ENCODE measurements at regions not wholly inside any gene's neighbourhood (a gene's known extent, or its start where the extent isn't known, plus 50 kb on each side); places are given as distances from the start of the nearest gene placed in this dataset.

DNA sequence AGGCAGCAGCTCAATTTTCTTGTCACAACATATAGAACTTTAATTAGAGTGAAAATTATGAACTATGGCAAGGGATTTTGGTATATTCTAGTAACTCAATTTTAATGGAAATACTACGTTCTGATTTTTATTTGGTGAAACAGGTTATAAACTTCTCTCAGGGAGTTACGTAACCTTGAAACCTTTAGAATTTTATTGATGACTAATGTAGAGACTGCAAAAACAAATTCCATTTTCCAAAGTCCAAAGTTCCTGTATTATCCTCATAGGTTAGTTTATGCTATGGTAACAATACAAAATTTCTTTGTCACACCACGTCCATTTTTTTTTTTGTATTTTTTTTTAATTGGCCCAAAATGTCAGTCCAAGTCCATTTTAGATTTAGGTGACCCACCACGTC lies 185.7 kb downstream of the KLF5 start:
- CTCF ChIA-PET, result no interaction called here
- BruUV-seq (replicated peaks), result no TSS peak
- DNase-seq (ENCODE audit: low read depth, low spot score), result no peak
- H3K36me3 ChIP-seq (ENCODE audit: control insufficient read depth, insufficient read depth, low read length), result no peaks in the 10 kb centered on the region
- no peaks in the 10 kb centered on the region for H3K9me3 ChIP-seq (ENCODE audit: control insufficient read depth, insufficient read depth, low read depth, low read length)
- POLR2A ChIA-PET, result no interaction called here
- ATAC-seq, result no peak
- intact Hi-C loops (cut with micrococcal nuclease; ENCODE audit: unreplicated experiment) (no loop called here), in situ Hi-C loops (cut with HindIII; ENCODE audit: low pct_unique_long_range_greater_than_20kb, low sequenced_read_pairs) (no loop called here)
- H3K4me1 ChIP-seq (ENCODE audit: control insufficient read depth, insufficient read depth, low read length), result no peaks in the 10 kb centered on the region
- H3K27me3 ChIP-seq (ENCODE audit: control insufficient read depth, insufficient read depth, low read length), result no peaks in the 10 kb centered on the region
- no peak overlapping the region for H3K27ac ChIP-seq (ENCODE audit: low read length)
- no peak overlapping the region for H3K4me3 ChIP-seq (ENCODE audit: low read depth in 2 of 2, low read length in 2 of 2)
- TF ChIP-seq TCF7L2 (IDR thresholded peaks at IDR 0.05; ENCODE audit: low read depth, low read length) (no peak), POLR2AphosphoS5 (IDR thresholded peaks at IDR 0.05; ENCODE audit: low read depth, low read length) (no peak), SIN3A (IDR thresholded peaks at IDR 0.05; ENCODE audit: borderline replicate concordance, insufficient read depth, low read depth, low read length) (no peak)

DNA sequence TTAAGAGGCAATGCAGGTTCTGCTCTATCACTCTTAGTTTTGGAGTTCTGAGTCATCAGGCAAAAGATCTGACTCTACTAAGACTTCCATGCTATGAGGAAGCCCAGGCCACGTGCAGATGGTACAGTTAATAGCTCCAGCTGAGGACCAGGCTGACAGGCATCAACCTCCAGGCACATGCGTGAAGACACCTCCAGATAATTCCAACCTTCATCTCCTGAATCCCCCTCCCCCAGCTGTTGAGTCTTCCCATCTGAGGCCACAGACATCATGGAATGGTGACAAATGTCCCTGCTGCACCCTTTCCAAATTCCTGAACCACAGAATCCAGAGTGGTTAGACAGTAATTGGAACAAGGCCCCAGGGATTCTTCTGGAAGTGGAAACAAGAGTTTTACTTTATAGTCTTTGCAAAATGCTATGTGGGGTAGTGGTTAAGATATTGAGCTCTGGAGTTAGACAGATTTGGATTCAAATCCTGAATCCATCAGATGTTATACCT lies 183.8 kb downstream of the KLF5 start:
- no peaks in the 10 kb centered on the region for H3K36me3 ChIP-seq (ENCODE audit: control insufficient read depth, insufficient read depth, low read length)
- in situ Hi-C loops (cut with HindIII; ENCODE audit: low pct_unique_long_range_greater_than_20kb, low sequenced_read_pairs), result no loop called here
- no peak for ATAC-seq

More for the DNA sequence above, 183.8 kb downstream of the KLF5 start:
- DNase-seq (ENCODE audit: low read depth, low spot score), result no peak
- Histone ChIP-seq H3K27me3 (ENCODE audit: control insufficient read depth, insufficient read depth, low read length) (no peaks in the 10 kb centered on the region), H3K9me3 (ENCODE audit: control insufficient read depth, insufficient read depth, low read depth, low read length) (no peaks in the 10 kb centered on the region), H3K4me3 (ENCODE audit: low read depth in 2 of 2, low read length in 2 of 2) (no peak overlapping the region), H3K27ac (ENCODE audit: low read length) (no peak overlapping the region), H3K4me1 (ENCODE audit: control insufficient read depth, insufficient read depth, low read length) (no peaks in the 10 kb centered on the region)
- POLR2A ChIA-PET, result no interaction called here
- BruUV-seq (replicated peaks), result no TSS peak
- TF ChIP-seq, protein P1, sequence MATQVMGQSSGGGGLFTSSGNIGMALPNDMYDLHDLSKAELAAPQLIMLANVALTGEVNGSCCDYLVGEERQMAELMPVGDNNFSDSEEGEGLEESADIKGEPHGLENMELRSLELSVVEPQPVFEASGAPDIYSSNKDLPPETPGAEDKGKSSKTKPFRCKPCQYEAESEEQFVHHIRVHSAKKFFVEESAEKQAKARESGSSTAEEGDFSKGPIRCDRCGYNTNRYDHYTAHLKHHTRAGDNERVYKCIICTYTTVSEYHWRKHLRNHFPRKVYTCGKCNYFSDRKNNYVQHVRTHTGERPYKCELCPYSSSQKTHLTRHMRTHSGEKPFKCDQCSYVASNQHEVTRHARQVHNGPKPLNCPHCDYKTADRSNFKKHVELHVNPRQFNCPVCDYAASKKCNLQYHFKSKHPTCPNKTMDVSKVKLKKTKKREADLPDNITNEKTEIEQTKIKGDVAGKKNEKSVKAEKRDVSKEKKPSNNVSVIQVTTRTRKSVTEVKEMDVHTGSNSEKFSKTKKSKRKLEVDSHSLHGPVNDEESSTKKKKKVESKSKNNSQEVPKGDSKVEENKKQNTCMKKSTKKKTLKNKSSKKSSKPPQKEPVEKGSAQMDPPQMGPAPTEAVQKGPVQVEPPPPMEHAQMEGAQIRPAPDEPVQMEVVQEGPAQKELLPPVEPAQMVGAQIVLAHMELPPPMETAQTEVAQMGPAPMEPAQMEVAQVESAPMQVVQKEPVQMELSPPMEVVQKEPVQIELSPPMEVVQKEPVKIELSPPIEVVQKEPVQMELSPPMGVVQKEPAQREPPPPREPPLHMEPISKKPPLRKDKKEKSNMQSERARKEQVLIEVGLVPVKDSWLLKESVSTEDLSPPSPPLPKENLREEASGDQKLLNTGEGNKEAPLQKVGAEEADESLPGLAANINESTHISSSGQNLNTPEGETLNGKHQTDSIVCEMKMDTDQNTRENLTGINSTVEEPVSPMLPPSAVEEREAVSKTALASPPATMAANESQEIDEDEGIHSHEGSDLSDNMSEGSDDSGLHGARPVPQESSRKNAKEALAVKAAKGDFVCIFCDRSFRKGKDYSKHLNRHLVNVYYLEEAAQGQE (IDR thresholded peaks at IDR 0.05; ENCODE audit: insufficient read depth in 1 of 2, low read depth in 2 of 2, low read length in 1 of 2), result no peak
- TF ChIP-seq POLR2AphosphoS5 (IDR thresholded peaks at IDR 0.05; ENCODE audit: low read depth, low read length) (no peak), SIN3A (IDR thresholded peaks at IDR 0.05; ENCODE audit: borderline replicate concordance, insufficient read depth, low read depth, low read length) (no peak), TCF7L2 (IDR thresholded peaks at IDR 0.05; ENCODE audit: low read depth, low read length) (no peak)
- TF ChIP-seq, protein P2, sequence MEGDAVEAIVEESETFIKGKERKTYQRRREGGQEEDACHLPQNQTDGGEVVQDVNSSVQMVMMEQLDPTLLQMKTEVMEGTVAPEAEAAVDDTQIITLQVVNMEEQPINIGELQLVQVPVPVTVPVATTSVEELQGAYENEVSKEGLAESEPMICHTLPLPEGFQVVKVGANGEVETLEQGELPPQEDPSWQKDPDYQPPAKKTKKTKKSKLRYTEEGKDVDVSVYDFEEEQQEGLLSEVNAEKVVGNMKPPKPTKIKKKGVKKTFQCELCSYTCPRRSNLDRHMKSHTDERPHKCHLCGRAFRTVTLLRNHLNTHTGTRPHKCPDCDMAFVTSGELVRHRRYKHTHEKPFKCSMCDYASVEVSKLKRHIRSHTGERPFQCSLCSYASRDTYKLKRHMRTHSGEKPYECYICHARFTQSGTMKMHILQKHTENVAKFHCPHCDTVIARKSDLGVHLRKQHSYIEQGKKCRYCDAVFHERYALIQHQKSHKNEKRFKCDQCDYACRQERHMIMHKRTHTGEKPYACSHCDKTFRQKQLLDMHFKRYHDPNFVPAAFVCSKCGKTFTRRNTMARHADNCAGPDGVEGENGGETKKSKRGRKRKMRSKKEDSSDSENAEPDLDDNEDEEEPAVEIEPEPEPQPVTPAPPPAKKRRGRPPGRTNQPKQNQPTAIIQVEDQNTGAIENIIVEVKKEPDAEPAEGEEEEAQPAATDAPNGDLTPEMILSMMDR (IDR thresholded peaks at IDR 0.05), result no peak
- intact Hi-C loops (cut with micrococcal nuclease; ENCODE audit: unreplicated experiment), result no loop called here
- CTCF ChIA-PET, result no interaction called here
